ENCODE measurements at regions not wholly inside any gene's neighbourhood (a gene's known extent, or its start where the extent isn't known, plus 50 kb on each side); places are given as distances from the start of the nearest gene placed in this dataset.

DNA sequence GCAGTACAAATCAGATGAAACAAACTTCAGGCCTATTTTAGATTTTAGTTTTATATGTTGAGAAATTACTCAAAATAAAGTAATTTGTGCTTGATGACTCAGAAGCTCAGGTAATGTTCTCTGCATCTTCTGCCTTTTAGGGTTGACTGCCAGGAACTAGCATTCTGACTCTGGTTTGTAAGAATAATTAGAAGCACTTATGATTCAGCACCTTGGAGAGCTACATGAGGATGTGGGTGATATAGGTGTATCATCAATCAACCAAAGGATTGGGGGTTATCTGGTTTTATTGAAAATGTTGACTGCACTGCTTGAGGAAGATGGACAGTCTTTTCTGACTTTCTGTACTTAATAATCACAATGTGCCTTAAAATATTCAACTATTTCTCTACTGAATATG is 118.7 kb upstream of the SGCD start:
- no peak for TF ChIP-seq GATA3 (IDR thresholded peaks at IDR 0.05; ENCODE audit: low read depth, low read length)
- TF ChIP-seq GATA2 (IDR thresholded peaks at IDR 0.05; ENCODE audit: low read depth, low read length): no peak

Data from SH-SY5Y (cell line).